Stimulated activated CD4-positive, alpha-beta T cell treated with anti-CD3 and anti-CD28 coated beads, Interleukin-1b, Interleukin-23, amount 100 ng/mL, for 48 hours (primary cell): ENCODE measurements at regions not wholly inside any gene's neighbourhood (a gene's known extent, or its start where the extent isn't known, plus 50 kb on each side); places are given as distances from the start of the nearest gene placed in this dataset.

Source experiments
- DNase-seq: peaks from one replicate; pipeline ENCODE4 v3.0.0-alpha.2; 2020

DNA sequence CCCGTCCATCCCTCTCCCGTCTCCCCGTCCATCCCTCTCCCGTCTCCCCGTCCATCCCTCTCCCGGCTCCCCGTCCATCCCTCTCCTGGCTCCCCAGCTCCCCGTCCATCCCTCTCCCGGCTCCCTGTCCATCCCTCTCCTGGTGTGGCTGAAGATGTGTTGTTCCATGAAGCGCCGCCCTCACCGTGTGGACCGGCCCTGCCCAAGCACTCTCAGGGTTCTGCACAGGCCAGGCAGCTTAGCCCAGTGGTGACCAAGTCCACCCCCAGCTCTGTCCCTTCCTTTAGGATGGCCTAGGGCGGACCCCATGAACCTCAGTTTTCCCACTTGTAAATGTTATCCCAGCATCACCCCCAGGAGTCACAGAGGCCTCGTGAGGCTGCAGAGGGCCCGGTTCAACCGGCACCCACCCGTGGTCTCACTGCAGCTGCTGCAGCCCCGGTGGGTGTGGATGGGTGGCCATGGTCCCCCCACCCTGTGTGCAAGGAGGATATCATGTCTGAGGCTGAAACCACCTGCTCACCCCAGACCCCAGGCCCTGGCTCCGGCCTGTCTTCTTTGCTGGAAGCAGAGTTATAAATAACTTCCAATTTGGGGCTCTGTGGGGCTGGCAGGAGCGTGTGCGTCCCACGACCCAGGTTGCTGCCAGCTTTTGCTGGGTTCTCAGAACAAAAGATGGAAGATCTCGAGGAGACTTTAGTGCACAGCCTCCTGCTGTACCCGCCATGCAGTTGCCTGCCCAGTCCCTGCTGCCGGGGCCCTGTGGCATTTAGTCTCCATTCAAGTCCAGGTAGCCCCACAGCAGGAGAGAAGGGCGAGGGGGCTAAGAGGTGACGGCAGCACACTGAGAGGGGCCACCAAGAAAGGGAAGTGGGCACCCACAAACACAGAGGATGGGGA, 1147.8 kb downstream of the BRD1 start:
- DNase-seq: no peak

- no peak for DNase-seq
Observed at GRCh38 chr22:48678171-48679135, 1149.2 kb downstream of the BRD1 start.

- no peak for DNase-seq
Observed at GRCh38 chr22:48677621-48678020, 1150.1 kb downstream of the BRD1 start.

DNA sequence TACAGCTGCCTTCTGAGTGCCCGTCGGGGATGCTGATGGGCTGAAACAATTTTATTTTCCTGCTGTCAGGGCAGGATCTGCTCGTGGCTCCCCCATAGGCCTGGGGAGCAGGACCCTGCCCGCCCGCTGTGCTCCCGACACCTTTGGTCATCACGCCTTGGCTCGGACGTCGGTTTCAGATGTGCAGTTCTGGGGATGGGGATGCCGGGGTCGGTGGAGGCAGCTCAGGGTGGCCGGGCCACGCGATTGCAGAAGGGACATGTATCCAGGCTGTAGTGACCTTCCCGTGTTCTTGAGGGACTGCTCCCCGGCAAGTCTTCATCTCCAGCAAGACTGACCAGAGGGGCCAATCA, 1150.5 kb downstream of the BRD1 start:
- no peak for DNase-seq

DNA sequence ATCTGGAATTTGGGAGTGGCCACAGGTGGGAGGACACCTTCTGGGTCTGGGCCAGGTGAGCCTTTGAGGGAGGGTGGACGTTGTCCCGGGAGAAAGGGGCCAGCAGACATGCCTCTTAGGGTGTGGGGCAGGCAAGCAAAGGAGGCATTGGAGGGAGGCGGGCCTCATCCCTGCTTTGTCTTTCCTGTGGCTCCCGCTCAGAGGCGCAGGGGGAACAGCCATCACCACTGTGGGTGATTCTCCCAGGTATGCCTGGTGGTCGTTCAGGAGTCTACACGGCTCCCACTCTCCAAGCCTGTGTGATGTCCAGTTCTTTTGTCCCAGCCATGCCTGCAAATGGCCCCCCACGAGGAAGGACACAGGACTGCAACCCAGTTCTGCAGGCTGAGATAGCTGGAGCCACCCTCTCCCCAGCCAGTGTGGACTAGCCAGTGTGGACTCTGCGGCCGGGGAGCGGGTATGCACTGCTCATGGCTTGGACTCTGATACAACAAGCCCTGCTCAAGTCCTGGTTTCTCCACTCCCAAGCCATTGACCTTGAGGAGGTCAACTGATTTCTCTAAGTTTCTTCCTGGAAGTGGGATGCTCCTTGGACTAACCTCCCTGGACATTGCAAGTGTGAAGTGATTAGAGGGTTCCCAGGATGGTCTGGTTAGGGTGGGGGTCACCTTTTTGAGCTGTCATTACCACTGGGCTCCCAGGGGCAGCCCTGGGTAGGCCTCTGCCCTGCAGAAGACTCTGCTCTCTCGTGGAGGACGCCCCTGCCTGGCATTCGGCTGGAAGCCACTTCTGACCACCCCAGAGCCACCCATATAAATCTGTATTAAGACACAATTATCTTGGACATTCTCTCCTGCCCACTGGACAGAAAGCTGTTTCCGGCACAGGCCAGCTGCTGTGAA, 1151.2 kb downstream of the BRD1 start:
- DNase-seq: no peak

DNA sequence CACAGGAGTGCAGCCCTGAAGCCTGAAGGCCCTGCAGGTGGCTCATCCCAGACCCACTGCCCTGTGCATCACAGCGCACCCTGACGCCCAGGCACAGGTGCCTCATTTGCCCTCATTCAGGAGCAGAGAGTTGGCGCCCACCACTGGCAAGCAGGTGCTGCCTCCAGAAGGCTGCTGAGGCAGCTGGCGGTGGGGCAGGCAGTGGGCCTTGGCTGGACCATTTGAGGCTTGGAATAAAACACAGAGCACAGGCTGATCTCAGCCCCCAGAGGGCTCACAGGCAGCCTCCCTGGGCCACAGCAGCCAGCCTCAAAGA, 1151.9 kb downstream of the BRD1 start:
- DNase-seq: no peak

GRCh38 chr22:48675141-48675829, 1152.4 kb downstream of the BRD1 start:
- no peak for DNase-seq

- no peak for DNase-seq
Observed at GRCh38 chr22:48673806-48674500, 1153.7 kb downstream of the BRD1 start.

- DNase-seq: no peak
Observed at GRCh38 chr22:48672387-48672786, 1155.3 kb downstream of the BRD1 start.

- DNase-seq: no peak
Observed at GRCh38 chr22:48670731-48671130, 1156.9 kb downstream of the BRD1 start.

- no peak for DNase-seq
Observed at GRCh38 chr22:48669986-48670716, 1157.5 kb downstream of the BRD1 start.

DNA sequence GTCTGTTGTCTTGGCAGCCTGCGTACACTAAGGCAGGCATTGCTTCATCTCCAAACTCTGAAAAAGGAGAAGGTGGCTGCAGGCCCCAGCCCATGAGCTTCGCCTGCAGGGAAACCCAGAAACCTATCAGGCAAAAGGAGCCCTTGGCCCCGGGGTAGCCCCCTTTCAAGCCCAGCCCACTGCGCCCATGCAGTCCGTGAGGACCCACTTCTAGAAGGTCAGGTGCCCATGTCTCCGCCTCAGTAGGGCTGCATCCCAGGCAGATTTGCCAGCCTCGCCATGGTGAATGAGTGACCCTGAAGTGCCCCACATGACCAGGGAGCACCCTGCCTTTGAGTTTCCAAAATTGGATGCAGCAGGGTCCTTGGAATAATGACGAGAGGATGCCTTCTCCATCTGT, 1158.4 kb downstream of the BRD1 start:
- no peak for DNase-seq

DNA sequence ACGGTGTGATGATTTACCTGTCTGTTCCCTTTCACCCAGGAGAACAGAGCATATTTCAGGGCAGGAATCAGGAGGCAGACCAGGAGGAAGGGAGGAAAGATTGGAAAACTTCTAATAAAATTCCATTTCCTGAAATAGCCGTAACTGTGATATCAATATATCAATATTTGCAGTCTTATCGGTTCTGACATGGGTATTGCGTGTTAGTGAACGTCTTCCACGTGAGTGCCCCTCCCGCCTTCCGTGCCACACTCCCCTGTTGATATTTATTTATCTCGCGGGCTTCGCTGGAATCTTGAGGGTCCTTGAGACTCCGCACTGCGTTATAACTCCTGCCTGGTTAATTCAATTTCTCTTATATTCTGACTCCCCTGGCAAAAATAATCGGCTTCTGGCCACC, 1160.4 kb downstream of the BRD1 start:
- no peak for DNase-seq

- no peak for DNase-seq
Observed at GRCh38 chr22:48666620-48667019, 1161.1 kb downstream of the BRD1 start.

DNA sequence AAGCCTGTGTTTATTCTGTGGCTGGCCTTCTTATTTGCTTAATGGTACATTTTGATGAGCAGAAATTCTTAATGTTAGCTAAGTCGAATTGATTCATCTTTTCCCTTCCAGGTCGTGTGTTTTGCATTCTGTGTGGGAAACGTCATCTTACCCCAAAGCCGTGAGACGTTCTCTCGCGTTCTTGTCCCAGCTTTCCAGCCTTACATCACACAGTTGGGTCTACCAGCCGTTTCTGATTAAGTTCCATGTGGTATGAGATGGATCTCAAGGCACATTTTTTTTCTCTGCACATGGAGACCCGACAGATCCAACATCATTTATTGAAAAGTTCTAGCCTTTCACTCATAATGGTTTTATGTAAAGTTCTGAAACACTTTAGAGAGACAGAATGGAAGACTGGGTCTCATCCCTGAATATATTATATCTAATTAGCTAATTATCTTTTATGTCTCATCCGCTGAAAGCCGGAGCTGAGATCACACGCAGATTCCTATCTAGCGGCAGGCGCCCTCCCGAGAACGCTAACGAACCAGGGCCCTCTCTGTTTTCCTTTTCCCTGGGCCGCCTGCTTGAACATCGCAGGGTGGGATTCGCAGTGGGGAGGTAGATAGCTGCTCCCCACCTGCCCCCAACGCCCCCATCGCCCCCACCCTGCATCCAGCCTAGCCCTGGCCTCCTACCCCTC, 1162.2 kb downstream of the BRD1 start:
- no peak for DNase-seq

DNA sequence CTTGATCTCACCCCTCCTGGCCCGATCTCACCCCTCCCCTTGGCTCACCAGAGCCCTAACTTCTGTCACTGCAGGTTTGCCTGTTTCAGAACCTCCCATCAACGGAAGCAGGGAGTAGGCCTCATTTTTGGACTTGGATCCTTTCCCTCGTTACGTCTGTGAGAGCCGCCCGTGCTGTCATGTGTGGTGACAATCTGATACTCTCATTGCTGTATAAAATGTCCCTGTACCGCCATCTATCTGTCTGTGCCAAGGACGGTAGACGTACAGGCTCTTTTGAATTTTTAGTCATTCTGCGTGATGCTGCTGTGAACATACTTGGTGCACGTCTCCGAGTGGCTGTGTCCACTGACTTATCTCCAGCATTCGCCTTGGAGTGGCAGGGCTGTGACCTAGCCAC, 1163.1 kb downstream of the BRD1 start:
- DNase-seq: no peak

GRCh38 chr22:48663297-48663696, 1164.4 kb downstream of the BRD1 start:
- no peak for DNase-seq

DNA sequence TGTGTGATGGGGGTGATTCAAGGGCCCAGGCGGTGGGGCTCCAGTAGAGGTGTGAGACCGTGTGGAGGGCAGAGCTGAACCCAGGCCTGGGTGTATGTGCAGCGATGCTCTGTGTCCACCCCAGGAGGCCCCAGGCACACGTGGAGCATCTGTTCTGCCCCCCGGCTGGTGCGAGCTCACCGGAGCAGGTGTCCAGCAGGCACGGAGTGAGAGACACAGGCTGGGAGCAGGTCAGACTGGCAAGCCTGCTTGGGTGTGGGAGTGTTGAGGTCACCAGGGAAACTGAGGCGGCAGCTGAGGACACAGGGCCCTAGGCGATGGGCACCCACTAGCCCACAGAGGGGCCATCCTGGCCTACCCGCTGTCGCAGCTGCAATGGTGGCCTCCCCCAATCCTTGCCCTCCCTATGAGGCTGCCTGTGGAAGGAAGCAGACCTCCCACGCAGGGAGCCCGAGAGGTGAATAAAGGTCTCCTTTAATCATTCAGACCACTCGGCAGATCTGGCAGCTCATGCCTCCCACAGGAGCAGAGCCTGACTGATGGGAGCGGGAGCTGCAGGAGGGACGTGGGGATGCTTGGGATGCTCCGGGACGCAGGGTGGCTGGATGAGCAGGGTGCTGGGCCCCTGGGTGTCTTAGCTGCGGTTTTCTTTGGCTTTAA, 1165.1 kb downstream of the BRD1 start:
- DNase-seq: no peak

GRCh38 chr22:48661984-48662383, 1165.7 kb downstream of the BRD1 start:
- DNase-seq: no peak
